Esophagus squamous epithelium (tissue), 4 donors: ENCODE measurements at regions not wholly inside any gene's neighbourhood (a gene's known extent, or its start where the extent isn't known, plus 50 kb on each side); places are given as distances from the start of the nearest gene placed in this dataset.

Experiments
- POLR2A ChIP-seq, 4 donors: fragments of 450-650 bp; IDR thresholded peaks; one replicate each; pipeline ENCODE4 v1.6.1; 2017; ENCODE audit warnings: antibody characterized with exemption in 4 of 4, mild to moderate bottlenecking in 4 of 4, moderate library complexity in 3 of 4
- TF ChIP-seq, protein P1 (sequence below), 6 experiments: fragments of 450-650 bp in 4 of 6; fragments of 200-600 bp in 2 of 6; sonication (generic) in 2 of 6; IDR thresholded peaks; one replicate each; pipeline ENCODE4 v1.5.1; 2016 to 2019; ENCODE audit warnings: antibody characterized with exemption in 6 of 6, mild to moderate bottlenecking in 4 of 6, moderate library complexity in 4 of 6

GRCh38 chr11:90286640-90287039 lies 63.8 kb upstream of the CHORDC1 start:
- TF ChIP-seq, protein P1, sequence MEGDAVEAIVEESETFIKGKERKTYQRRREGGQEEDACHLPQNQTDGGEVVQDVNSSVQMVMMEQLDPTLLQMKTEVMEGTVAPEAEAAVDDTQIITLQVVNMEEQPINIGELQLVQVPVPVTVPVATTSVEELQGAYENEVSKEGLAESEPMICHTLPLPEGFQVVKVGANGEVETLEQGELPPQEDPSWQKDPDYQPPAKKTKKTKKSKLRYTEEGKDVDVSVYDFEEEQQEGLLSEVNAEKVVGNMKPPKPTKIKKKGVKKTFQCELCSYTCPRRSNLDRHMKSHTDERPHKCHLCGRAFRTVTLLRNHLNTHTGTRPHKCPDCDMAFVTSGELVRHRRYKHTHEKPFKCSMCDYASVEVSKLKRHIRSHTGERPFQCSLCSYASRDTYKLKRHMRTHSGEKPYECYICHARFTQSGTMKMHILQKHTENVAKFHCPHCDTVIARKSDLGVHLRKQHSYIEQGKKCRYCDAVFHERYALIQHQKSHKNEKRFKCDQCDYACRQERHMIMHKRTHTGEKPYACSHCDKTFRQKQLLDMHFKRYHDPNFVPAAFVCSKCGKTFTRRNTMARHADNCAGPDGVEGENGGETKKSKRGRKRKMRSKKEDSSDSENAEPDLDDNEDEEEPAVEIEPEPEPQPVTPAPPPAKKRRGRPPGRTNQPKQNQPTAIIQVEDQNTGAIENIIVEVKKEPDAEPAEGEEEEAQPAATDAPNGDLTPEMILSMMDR (IDR thresholded peaks at IDR 0.05) = no peak
- no peak for TF ChIP-seq POLR2A (IDR thresholded peaks at IDR 0.05)
